ENCODE measurements at regions not wholly inside any gene's neighbourhood (a gene's known extent, or its start where the extent isn't known, plus 50 kb on each side); places are given as distances from the start of the nearest gene placed in this dataset.
A peak's percentile ranks its signal among the peaks of the same experiment; 100 is the strongest.
"Not testable (repeated sequence)": the region's sequence is repeated elsewhere in the genome, so short reads cannot be mapped to it uniquely, and the experiment has no call there.

GRCh38 chr12:129997239-129997638 lies 93.4 kb upstream of the TMEM132D start:
- H3K4me1 ChIP-seq (ENCODE audit: control insufficient read depth, low read depth, low read length), result peaks cover 21% of the 10 kb centered on the region
- H3K9me3 ChIP-seq (ENCODE audit: control insufficient read depth, low read depth, low read length), result peaks cover 28% of the 10 kb centered on the region
- H3K27me3 ChIP-seq (ENCODE audit: control insufficient read depth, insufficient read depth, low read length), result no peaks in the 10 kb centered on the region
- no peak overlapping the region for H3K27ac ChIP-seq (ENCODE audit: low read length)
- no peak overlapping the region for H3K9ac ChIP-seq (ENCODE audit: low read length)
- H3K4me3 ChIP-seq (ENCODE audit: low read length), result peak overlapping the region; percentile 20
- H3K36me3 ChIP-seq (ENCODE audit: control insufficient read depth, low read depth, low read length), result no peaks in the 10 kb centered on the region

GRCh38 chr12:130004310-130004877 lies 100.6 kb upstream of the TMEM132D start:
- peaks cover 17% of the 10 kb centered on the region for H3K9me3 ChIP-seq (ENCODE audit: control insufficient read depth, low read depth, low read length)
- H3K9ac ChIP-seq (ENCODE audit: low read length); H3K4me1 ChIP-seq (ENCODE audit: control insufficient read depth, low read depth, low read length); H3K36me3 ChIP-seq (ENCODE audit: control insufficient read depth, low read depth, low read length); H3K4me3 ChIP-seq (ENCODE audit: low read length); H3K27ac ChIP-seq (ENCODE audit: low read length); H3K27me3 ChIP-seq (ENCODE audit: control insufficient read depth, insufficient read depth, low read length): not testable (repeated sequence)

- no peak overlapping the region for H3K9ac ChIP-seq (ENCODE audit: low read length)
- no peaks in the 10 kb centered on the region for H3K4me1 ChIP-seq (ENCODE audit: control insufficient read depth, low read depth, low read length)
- no peak overlapping the region for H3K4me3 ChIP-seq (ENCODE audit: low read length)
- no peaks in the 10 kb centered on the region for H3K36me3 ChIP-seq (ENCODE audit: control insufficient read depth, low read depth, low read length)
- no peak overlapping the region for H3K27ac ChIP-seq (ENCODE audit: low read length)
- peaks cover 14% of the 10 kb centered on the region for H3K9me3 ChIP-seq (ENCODE audit: control insufficient read depth, low read depth, low read length)
- H3K27me3 ChIP-seq (ENCODE audit: control insufficient read depth, insufficient read depth, low read length), result no peaks in the 10 kb centered on the region
Measured at GRCh38 chr12:130007771-130008170, 103.9 kb upstream of the TMEM132D start.

GRCh38 chr12:130008241-130008640 lies 104.4 kb upstream of the TMEM132D start:
- H3K27ac ChIP-seq (ENCODE audit: low read length), result no peak overlapping the region
- H3K9me3 ChIP-seq (ENCODE audit: control insufficient read depth, low read depth, low read length), result peaks cover 14% of the 10 kb centered on the region
- H3K27me3 ChIP-seq (ENCODE audit: control insufficient read depth, insufficient read depth, low read length), result no peaks in the 10 kb centered on the region

GRCh38 chr12:130009961-130010360 lies 106.1 kb upstream of the TMEM132D start:
- peaks cover 5% of the 10 kb centered on the region for H3K27me3 ChIP-seq (ENCODE audit: control insufficient read depth, insufficient read depth, low read length)
- H3K4me3 ChIP-seq (ENCODE audit: low read length), result no peak overlapping the region
- no peak overlapping the region for H3K27ac ChIP-seq (ENCODE audit: low read length)
- no peaks in the 10 kb centered on the region for H3K36me3 ChIP-seq (ENCODE audit: control insufficient read depth, low read depth, low read length)
- H3K4me1 ChIP-seq (ENCODE audit: control insufficient read depth, low read depth, low read length), result no peaks in the 10 kb centered on the region
- no peak overlapping the region for H3K9ac ChIP-seq (ENCODE audit: low read length)
- peaks cover 11% of the 10 kb centered on the region for H3K9me3 ChIP-seq (ENCODE audit: control insufficient read depth, low read depth, low read length)

More at GRCh38 chr12:130008241-130008640, 104.4 kb upstream of the TMEM132D start:
- H3K4me3 ChIP-seq (ENCODE audit: low read length), result no peak overlapping the region
- H3K36me3 ChIP-seq (ENCODE audit: control insufficient read depth, low read depth, low read length), result no peaks in the 10 kb centered on the region
- no peak overlapping the region for H3K9ac ChIP-seq (ENCODE audit: low read length)
- no peaks in the 10 kb centered on the region for H3K4me1 ChIP-seq (ENCODE audit: control insufficient read depth, low read depth, low read length)

- H3K27me3 ChIP-seq (ENCODE audit: control insufficient read depth, insufficient read depth, low read length), result peaks cover 5% of the 10 kb centered on the region
- no peak overlapping the region for H3K27ac ChIP-seq (ENCODE audit: low read length)
- no peaks in the 10 kb centered on the region for H3K36me3 ChIP-seq (ENCODE audit: control insufficient read depth, low read depth, low read length)
- no peak overlapping the region for H3K4me3 ChIP-seq (ENCODE audit: low read length)
- H3K9ac ChIP-seq (ENCODE audit: low read length), result no peak overlapping the region
- H3K9me3 ChIP-seq (ENCODE audit: control insufficient read depth, low read depth, low read length), result no peaks in the 10 kb centered on the region
- no peaks in the 10 kb centered on the region for H3K4me1 ChIP-seq (ENCODE audit: control insufficient read depth, low read depth, low read length)
Measured at GRCh38 chr12:130011611-130012385, 108.0 kb upstream of the TMEM132D start.

GRCh38 chr12:130013771-130014484 lies 110.1 kb upstream of the TMEM132D start:
- Histone ChIP-seq H3K27me3 (ENCODE audit: control insufficient read depth, insufficient read depth, low read length) (peaks cover 5% of the 10 kb centered on the region), H3K9ac (ENCODE audit: low read length) (no peak overlapping the region), H3K4me1 (ENCODE audit: control insufficient read depth, low read depth, low read length) (no peaks in the 10 kb centered on the region), H3K27ac (ENCODE audit: low read length) (no peak overlapping the region), H3K36me3 (ENCODE audit: control insufficient read depth, low read depth, low read length) (no peaks in the 10 kb centered on the region), H3K9me3 (ENCODE audit: control insufficient read depth, low read depth, low read length) (no peaks in the 10 kb centered on the region), H3K4me3 (ENCODE audit: low read length) (peak overlapping the region; percentile 34)

GRCh38 chr12:130014485-130014807 lies 110.6 kb upstream of the TMEM132D start:
- Histone ChIP-seq H3K9me3 (ENCODE audit: control insufficient read depth, low read depth, low read length) (no peaks in the 10 kb centered on the region), H3K4me3 (ENCODE audit: low read length) (no peak overlapping the region), H3K27me3 (ENCODE audit: control insufficient read depth, insufficient read depth, low read length) (peaks cover 5% of the 10 kb centered on the region), H3K36me3 (ENCODE audit: control insufficient read depth, low read depth, low read length) (no peaks in the 10 kb centered on the region), H3K27ac (ENCODE audit: low read length) (no peak overlapping the region), H3K9ac (ENCODE audit: low read length) (no peak overlapping the region), H3K4me1 (ENCODE audit: control insufficient read depth, low read depth, low read length) (no peaks in the 10 kb centered on the region)

GRCh38 chr12:130016194-130016593 lies 112.4 kb upstream of the TMEM132D start:
- Histone ChIP-seq H3K9ac (ENCODE audit: low read length) (no peak overlapping the region), H3K9me3 (ENCODE audit: control insufficient read depth, low read depth, low read length) (no peaks in the 10 kb centered on the region), H3K27me3 (ENCODE audit: control insufficient read depth, insufficient read depth, low read length) (peaks cover 5% of the 10 kb centered on the region), H3K4me1 (ENCODE audit: control insufficient read depth, low read depth, low read length) (no peaks in the 10 kb centered on the region), H3K27ac (ENCODE audit: low read length) (no peak overlapping the region), H3K4me3 (ENCODE audit: low read length) (no peak overlapping the region), H3K36me3 (ENCODE audit: control insufficient read depth, low read depth, low read length) (no peaks in the 10 kb centered on the region)

GRCh38 chr12:130016986-130017385 lies 113.2 kb upstream of the TMEM132D start:
- Histone ChIP-seq H3K4me3 (ENCODE audit: low read length) (no peak overlapping the region), H3K9me3 (ENCODE audit: control insufficient read depth, low read depth, low read length) (no peaks in the 10 kb centered on the region), H3K27ac (ENCODE audit: low read length) (no peak overlapping the region), H3K36me3 (ENCODE audit: control insufficient read depth, low read depth, low read length) (no peaks in the 10 kb centered on the region), H3K9ac (ENCODE audit: low read length) (no peak overlapping the region), H3K27me3 (ENCODE audit: control insufficient read depth, insufficient read depth, low read length) (peaks cover 5% of the 10 kb centered on the region), H3K4me1 (ENCODE audit: control insufficient read depth, low read depth, low read length) (no peaks in the 10 kb centered on the region)

GRCh38 chr12:130017591-130018449 lies 114.0 kb upstream of the TMEM132D start:
- H3K9ac ChIP-seq (ENCODE audit: low read length), result no peak overlapping the region

More at GRCh38 chr12:130017591-130018449, 114.0 kb upstream of the TMEM132D start:
- H3K27ac ChIP-seq (ENCODE audit: low read length), result no peak overlapping the region
- peaks cover 5% of the 10 kb centered on the region for H3K27me3 ChIP-seq (ENCODE audit: control insufficient read depth, insufficient read depth, low read length)
- no peaks in the 10 kb centered on the region for H3K4me1 ChIP-seq (ENCODE audit: control insufficient read depth, low read depth, low read length)
- H3K36me3 ChIP-seq (ENCODE audit: control insufficient read depth, low read depth, low read length), result no peaks in the 10 kb centered on the region
- no peak overlapping the region for H3K4me3 ChIP-seq (ENCODE audit: low read length)
- no peaks in the 10 kb centered on the region for H3K9me3 ChIP-seq (ENCODE audit: control insufficient read depth, low read depth, low read length)
